ENCODE measurements at regions not wholly inside any gene's neighbourhood (a gene's known extent, or its start where the extent isn't known, plus 50 kb on each side); places are given as distances from the start of the nearest gene placed in this dataset.

- no peak for FAIRE-seq
- Histone ChIP-seq H3K27me3 (replicated peaks in 1 of 2; ENCODE audit: control insufficient read depth in 2 of 2, insufficient read depth in 2 of 2, low read length in 1 of 2) (no peaks in the 10 kb centered on the region), H3K9me3 (replicated peaks; ENCODE audit: control insufficient read depth, insufficient read depth, low read length) (no peaks in the 10 kb centered on the region), H2AFZ (ENCODE audit: control insufficient read depth, low read depth, low read length) (no peak overlapping the region), H3K79me2 (ENCODE audit: control insufficient read depth, insufficient read depth, low read length) (no peaks in the 10 kb centered on the region), H3K4me2 (ENCODE audit: control insufficient read depth, insufficient read depth) (0 out of 2 replicates have a peak overlapping the region, but pooled peaks have one; percentile 17), H3K4me1 (ENCODE audit: control insufficient read depth, insufficient read depth, low read length) (no peaks in the 10 kb centered on the region), H4K20me1 (ENCODE audit: control insufficient read depth, insufficient read depth) (no peaks in the 10 kb centered on the region), H3K36me3 (ENCODE audit: control insufficient read depth in 2 of 2, insufficient read depth in 2 of 2, low read length in 1 of 2) (no peaks in the 10 kb centered on the region), H3K4me3 (no peak overlapping the region), H3K9ac (ENCODE audit: control insufficient read depth, insufficient read depth, low read length) (no peak overlapping the region), H3K27ac (ENCODE audit: control insufficient read depth, insufficient read depth) (no peak overlapping the region)
- no TSS peak for BruUV-seq (replicated peaks)
- intact Hi-C loops (cut with micrococcal nuclease; ENCODE audit: unreplicated experiment) (no loop called here), in situ Hi-C loops (cut with MboI) (no loop called here)
- ATAC-seq = peak; percentile 41; the same call in 2 of the 3 replicates
- CTCF ChIA-PET = no interaction called here
- DNase-seq (ENCODE audit: low read depth, low spot score) = no peak
- SMC1A ChIA-PET (ENCODE audit: uncharacterized antibody, unreplicated experiment) = interaction anchor here (1.0 kb wide), 1 partner anchor 354 kb away, joined by 3 read pairs; no protein-coding TSS in a partner anchor
- POLR2A ChIA-PET = no interaction called here
- RAD21 ChIA-PET (ENCODE audit: unreplicated experiment) = no interaction called here
- no peak for TF ChIP-seq IKZF2 (IDR thresholded peaks at IDR 0.05)
- no peak for TF ChIP-seq HSF1 (IDR thresholded peaks at IDR 0.05; ENCODE audit: low read depth, low read length)
- TF ChIP-seq GATAD2B (conservative IDR thresholded peaks at IDR 0.05; ENCODE audit: low read depth) = no peak
- no peak for TF ChIP-seq TBL1XR1 (IDR thresholded peaks at IDR 0.05; ENCODE audit: low read depth, low read length)
- no peak for TF ChIP-seq PAX5 (IDR thresholded peaks at IDR 0.05; ENCODE audit: borderline replicate concordance, low read depth, low read length)
- TF ChIP-seq ZNF274 (IDR thresholded peaks at IDR 0.05; ENCODE audit: insufficient read depth, insufficient read length) = no peak
- TF ChIP-seq IRF4 (IDR thresholded peaks at IDR 0.05; ENCODE audit: low read depth, low read length) = no peak
- peak; percentile 51 for TF ChIP-seq PBX3 (IDR thresholded peaks at IDR 0.05; ENCODE audit: insufficient replicate concordance, low read depth, low read length)
- no peak for TF ChIP-seq MXI1 (IDR thresholded peaks at IDR 0.05; ENCODE audit: low read depth, low read length)
- no peak for TF ChIP-seq ASH2L (IDR thresholded peaks at IDR 0.05; ENCODE audit: borderline replicate concordance, low read depth)
- no peak for TF ChIP-seq STAT3 (IDR thresholded peaks at IDR 0.05; ENCODE audit: low read depth, low read length)
- TF ChIP-seq ZBTB11 (CRISPR knock-in tag; IDR thresholded peaks at IDR 0.05) = no peak
- TF ChIP-seq ZNF687 (IDR thresholded peaks at IDR 0.05) = no peak
- no peak for TF ChIP-seq BMI1 (IDR thresholded peaks at IDR 0.05; ENCODE audit: borderline replicate concordance)
These were observed 255.9 kb upstream of the ERBB4 start for GRCh38 chr2:212794471-212794870.

All from GM12878 (cell line).